HEK293T (cell line): ENCODE measurements at regions not wholly inside any gene's neighbourhood (a gene's known extent, or its start where the extent isn't known, plus 50 kb on each side); places are given as distances from the start of the nearest gene placed in this dataset.

ENCODE experiments used
- BHLHE40 ChIP-seq: fragments of 450-650 bp; IDR thresholded peaks from 2 replicates; pipeline ENCODE4 v1.6.1; 2016; ENCODE audit warnings: mild to moderate bottlenecking, moderate library complexity, borderline replicate concordance
- ELF4 ChIP-seq: fragments of 450-650 bp; IDR thresholded peaks from 2 replicates; pipeline ENCODE4 v1.6.1; 2017; ENCODE audit warnings: antibody characterized with exemption
- FOXK2 ChIP-seq: fragments of 450-650 bp; IDR thresholded peaks from 2 replicates; pipeline ENCODE4 v1.6.1; 2016; ENCODE audit warnings: mild to moderate bottlenecking
- LEF1 ChIP-seq: fragments of 450-650 bp; IDR thresholded peaks from 2 replicates; pipeline ENCODE4 v1.6.1; 2017; ENCODE audit warnings: mild to moderate bottlenecking, borderline replicate concordance
- NFRKB ChIP-seq: fragments of 450-650 bp; IDR thresholded peaks from 2 replicates; pipeline ENCODE4 v1.6.1; 2016; ENCODE audit warnings: mild to moderate bottlenecking, moderate library complexity
- SP1 ChIP-seq: fragments of 450-650 bp; IDR thresholded peaks from 2 replicates; pipeline ENCODE4 v1.6.1; 2017
- SUZ12 ChIP-seq: fragments of 450-650 bp; IDR thresholded peaks from 2 replicates; pipeline ENCODE4 v1.6.1; 2016; ENCODE audit warnings: mild to moderate bottlenecking
- TARDBP ChIP-seq: fragments of 450-650 bp; IDR thresholded peaks from 2 replicates; pipeline ENCODE4 v1.6.1; 2016

DNA sequence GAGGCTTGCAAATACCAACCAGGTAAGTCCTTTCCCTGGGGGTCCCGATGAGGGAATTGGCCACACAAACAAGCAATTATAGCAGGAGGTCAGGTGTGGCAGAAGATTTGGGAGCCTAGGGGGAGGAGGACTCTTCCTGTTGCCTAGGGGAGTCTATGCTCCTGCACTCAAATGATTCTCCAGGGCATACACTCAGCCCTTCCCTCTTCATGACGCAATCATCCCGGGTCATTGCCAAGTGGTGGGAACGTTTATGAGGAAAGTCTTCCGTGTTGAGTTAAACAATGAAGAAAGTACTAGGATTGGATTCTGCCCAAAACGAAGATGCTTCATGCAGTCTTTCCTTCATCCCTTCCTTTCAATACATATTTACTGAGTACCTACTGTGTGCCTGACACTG, 186.5 kb upstream of the TSHZ2 start:
- TF ChIP-seq NFRKB (no peak), TARDBP (no peak), ELF4 (no peak), SUZ12 (no peak), FOXK2 (no peak), LEF1 (no peak), SP1 (no peak), BHLHE40 (no peak)
